Right renal cortex interstitium (tissue), 3 donors: ENCODE measurements at regions not wholly inside any gene's neighbourhood (a gene's known extent, or its start where the extent isn't known, plus 50 kb on each side); places are given as distances from the start of the nearest gene placed in this dataset.
A peak's percentile ranks its signal among the peaks of the same experiment; 100 is the strongest.

Experiments
- DNase-seq, 3 donors: peaks; one replicate each; pipeline ENCODE4 v3.0.0-alpha.2; 2013; ENCODE audit warnings: low read depth in 3 of 3, low spot score in 2 of 3

DNA sequence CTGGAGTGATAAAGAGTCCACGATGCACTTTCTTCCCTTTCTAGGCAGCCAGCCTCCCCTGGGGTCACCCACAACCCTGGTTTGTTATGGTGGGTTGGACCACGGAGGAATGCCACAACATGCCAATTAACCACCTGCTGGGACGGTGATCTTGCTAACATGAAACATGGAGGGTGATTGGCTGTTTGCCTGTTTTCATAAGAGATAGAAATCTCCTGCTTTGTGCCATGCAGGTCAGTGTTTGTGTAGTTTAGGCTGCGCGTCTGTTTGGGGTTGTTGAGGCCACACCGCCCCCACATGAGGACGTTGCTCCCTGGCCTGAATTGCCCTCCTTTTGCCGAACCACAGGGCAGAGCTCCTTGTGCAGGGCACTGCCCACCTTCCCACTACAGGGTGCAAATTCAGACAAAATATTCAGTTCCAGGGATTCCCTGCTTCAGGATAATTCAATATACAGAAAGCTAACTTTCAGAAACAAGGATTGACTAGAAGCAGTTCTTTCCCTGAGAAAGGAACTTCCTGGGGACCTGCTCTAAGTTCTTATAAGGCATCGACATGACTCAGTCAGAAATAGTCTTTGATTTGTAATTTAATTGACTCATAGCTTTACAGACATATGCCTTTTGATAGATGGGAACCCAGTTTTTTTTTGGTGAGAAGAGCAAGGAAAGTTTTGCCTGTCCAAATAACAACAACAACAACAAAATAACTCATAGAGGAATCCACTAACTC lies 427.6 kb downstream of the GADD45G start:
- no peak for DNase-seq

DNA sequence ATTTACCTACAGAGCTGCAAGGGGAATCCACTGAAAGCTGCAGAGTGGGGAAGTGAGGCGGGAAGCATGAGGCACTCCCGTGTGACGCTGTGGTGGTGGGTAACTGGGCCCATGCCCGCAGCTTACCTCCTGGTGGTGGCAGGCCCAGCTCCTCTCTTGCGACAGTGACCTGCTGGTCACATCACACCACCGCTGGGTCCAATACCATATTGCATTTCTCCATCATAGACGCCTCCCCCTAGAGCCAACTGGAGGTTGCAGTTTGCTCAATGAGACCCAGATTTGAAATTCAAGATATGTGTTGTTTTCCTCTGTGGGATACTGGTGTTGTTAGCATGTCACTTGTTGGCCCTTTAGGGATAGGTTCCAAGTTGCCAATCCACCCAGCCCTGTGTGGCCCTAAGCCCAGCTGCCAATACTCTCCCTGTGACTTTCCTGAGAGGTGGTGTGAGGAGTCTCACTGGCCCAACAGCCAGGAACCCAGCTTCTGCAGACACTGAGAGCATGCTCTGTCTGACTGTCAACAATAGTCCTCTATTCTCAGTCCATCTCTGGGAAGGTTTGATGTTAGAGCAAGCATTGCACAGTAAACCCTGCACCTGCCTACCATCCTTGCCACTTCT lies 428.3 kb downstream of the GADD45G start:
- DNase-seq: no peak

DNA sequence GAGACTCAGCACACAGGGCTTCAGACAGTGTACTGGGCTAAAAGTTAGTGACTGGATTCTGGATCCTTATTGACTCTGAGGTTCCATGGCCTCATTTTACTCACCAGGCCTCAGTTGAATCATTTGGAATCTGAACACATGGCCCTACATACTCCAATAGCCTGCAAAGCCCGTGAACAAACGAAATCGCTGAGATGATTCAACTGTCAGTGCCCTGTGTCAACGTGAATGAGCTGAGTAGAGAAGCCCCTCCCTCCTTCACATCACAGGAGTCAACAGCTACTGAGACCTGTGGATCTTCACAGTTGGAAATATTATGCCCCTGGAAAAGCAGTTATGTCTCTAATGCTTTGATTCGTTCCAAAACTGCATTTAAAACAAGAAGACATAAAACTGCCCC lies 429.3 kb downstream of the GADD45G start:
- no peak for DNase-seq

DNA sequence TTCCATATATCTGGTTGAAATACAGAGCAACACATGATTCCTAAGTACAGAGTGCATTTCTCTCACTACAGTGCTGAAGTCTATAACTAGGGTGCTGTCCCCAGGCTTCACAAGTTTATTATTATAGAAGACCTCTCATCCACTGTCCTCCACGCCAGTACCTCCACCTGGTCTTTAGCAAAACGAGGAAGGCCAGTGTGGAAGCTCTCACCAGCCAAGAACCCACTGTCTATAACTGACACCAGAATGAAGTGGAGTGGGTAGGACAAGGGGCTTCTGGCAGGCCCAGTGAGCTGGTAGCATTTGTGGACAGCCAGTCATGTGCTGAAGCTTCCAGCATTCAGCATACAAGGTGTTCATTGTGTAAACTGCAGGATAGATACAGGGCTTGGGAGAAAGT lies 430.7 kb downstream of the GADD45G start:
- no peak for DNase-seq

DNA sequence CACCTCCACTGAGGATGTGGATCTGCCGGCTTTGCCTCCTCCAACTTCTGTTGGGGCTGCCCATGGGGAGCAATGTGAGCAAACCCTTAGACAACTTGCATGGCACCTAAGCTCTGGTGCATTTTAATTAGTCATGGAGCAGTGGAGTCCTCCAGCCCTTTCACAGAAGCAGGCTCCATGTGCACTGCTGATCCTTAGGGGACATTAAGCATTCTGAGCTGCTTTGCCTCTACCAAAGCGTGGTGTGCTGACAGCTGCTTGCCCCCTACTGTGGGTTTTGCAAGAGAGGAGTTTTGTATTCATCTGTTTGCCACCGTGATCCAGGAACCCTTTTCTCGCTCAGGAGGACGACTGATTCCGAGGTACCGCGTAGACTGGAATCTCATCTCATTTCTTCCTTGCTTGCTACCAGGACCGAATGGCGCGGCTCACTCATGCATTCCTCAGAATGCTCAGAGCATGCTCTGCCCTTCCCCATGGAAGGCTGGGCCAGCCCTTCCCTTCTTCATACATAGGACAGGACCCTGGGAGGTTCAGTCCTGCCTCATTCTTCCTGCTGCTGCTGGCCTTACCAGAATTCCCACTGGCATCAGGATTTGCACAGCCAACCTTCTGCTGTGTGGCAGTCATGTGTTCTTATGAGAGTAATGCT lies 432.5 kb downstream of the GADD45G start:
- DNase-seq: no peak

DNA sequence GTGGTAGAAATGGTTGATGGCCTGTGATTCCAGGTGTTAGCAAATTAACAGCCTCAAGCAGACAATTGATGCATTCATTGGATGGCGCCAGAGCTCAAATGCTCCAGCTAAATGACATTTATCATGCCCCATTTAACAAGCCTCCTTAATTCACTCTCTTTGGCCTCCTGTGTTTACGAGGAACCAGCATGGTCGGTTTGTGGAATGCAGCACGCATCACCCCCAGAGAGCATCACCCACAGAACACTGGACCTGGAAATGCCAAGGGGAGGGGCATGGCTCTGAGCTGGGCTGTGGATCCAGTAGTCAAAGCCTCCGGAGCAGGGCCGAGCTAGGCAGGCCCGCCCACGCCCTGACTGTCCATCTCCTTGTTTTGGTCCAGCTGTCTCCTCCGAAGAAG lies 434.0 kb downstream of the GADD45G start:
- peak in 2 of 3 donors; percentile 27 to 44 for DNase-seq

DNA sequence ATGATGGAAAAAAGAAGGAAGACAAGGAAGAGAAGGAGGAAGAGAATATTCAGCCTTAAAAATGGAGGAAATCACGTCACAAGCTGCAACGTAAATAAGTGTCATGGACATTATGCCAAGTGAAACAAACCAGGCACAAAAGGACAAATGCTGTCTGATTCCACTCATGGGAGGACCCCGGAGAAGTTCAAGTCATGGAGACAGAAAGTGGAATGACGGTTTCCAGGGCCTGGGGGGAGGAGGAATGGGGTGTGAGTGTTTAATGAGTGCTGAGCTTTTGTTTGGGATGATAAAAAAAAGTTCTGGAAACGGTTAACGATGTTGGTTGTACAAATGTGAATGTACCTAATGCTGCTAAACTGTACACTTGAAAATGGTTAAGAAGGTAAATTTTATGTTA lies 439.5 kb downstream of the GADD45G start:
- DNase-seq: no peak

DNA sequence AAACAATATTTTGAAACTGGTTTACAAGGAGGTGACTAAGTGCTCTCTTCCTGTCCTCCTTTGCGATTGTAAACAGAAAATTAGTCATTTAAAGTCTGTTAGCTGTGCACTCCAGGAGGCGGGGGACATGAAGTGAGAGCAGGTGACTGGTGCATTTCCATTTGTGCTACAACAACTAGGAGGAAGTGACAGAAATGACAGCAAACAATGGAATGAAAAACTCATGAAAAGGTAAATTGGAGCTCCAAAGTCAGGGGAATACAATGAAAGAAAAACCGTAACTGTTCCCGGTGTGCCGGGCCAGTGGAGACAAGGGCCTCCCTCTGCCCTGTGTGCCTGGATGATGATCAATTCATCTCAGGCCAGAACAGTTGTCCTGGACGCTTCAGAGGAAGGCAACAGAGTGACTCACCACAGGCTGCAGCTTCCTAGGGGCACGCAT lies 439.9 kb downstream of the GADD45G start:
- DNase-seq: no peak

DNA sequence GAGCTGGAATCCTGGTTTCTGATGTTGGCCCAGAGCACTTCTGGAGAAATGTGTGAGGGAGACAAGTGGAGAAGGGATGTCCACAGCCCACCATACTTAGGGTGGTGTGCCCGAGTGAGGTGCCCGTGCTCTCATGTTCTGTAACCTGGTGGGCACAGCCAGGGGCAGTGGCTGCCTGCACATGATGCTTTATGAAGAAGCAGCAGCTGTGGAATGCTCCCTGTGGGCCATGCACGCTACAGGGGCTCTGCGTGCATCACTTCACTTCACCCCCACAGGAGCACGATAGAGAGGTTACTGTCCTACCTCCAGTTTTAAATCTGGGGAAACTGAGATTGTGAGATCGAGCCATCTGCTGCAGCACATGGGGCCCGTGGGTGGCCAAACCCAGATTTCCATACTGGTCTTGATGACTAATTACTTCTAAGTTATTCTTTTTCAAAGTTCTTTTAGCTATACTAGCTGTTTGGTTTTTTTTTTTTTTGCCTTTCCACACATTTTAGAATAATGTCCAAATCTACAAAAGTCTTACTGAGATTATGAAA lies 441.6 kb downstream of the GADD45G start:
- no peak for DNase-seq

DNA sequence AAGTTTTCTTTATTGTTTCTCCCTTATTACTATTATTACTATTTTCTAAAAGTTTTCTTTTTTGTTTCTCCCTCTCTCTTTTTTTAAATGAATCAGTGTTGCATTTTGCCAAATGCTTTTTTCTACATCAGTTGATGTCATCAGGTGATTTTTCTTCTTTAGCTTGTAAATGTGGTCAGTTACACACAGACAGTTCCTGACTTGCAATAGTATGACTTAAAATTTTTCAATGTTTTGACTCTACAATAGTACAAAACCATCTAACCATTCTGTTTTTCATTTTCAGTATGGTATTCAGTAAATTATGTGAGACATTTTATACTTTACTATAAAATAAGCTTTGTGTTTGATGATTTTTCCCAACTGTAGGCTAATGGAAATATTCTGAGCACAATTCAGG lies 443.0 kb downstream of the GADD45G start:
- no peak for DNase-seq

DNA sequence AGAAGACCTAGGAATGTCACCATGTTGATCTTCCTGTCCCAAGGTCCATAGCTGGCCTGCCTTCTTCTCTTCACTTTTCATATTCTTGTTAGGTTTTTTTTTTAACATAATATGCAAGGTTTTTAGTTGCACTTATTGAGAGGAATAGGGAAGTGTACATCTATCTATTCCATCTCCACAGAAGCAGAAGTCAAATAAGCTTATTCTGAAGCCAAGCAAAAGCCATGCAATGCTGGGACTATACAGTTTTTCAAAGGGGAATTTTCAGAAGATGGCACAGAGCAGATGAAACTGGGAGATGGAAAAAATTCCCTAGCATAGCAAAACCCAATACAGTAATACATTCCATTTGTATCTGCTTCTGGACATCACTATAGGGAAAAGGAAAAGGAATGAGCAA lies 447.6 kb downstream of the GADD45G start:
- no peak for DNase-seq

DNA sequence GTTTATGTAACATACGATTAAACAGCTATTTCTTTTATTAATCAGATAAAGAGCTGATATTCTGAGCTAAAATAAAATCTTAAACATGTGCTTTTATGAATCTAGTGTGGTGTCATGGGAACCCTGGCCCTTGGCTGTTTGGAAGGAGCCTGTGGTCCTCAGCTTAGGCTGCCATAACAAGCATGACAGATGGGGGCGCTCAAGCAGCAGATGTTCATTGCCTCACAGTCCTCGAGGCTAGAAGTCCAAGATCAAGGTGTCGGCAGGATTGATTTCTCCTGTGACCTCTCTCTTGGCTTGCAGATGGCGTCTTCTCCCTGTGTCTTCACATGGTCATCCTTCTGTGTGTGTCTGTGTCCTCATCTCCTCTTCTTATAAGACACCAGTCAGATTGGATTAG lies 448.2 kb downstream of the GADD45G start:
- DNase-seq: no peak

DNA sequence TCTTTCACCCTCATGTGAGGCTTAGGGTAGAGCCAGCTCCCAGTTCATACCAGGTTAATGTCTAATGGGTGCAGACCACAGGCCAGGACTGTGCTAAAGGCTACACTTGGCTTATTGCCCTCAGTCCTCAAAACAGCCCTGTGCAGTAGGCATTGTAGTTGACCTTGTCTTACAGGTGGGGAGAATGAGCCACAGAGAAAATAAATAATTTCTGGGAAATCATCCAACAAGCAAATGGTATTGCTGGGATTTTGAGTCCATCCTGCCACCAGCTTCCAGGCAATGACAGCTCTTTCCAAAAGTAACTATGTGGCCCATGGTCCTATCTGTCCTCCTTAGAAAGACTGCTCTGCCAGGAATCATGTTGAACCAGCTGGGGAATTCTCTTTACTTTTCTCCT lies 450.0 kb downstream of the GADD45G start:
- DNase-seq: no peak

DNA sequence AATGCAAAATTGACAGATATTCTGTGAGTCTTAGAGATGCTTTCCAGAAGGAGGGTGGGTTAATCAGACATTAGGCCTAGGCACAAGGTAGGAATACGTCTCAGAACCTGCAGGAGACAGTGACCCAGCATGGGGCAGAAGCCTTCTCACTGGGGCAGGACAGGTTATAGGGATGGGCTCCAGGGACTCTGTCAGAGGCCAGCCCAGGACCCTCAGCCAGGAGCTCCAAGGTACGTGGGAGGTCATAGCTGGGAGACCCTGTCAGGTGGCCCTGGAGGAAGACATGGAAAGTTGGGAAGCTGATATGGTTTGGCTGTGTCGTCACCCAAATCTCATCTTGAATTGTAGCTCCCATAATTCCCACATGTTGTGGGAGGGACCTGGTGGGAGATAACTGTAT lies 450.4 kb downstream of the GADD45G start:
- DNase-seq: no peak

DNA sequence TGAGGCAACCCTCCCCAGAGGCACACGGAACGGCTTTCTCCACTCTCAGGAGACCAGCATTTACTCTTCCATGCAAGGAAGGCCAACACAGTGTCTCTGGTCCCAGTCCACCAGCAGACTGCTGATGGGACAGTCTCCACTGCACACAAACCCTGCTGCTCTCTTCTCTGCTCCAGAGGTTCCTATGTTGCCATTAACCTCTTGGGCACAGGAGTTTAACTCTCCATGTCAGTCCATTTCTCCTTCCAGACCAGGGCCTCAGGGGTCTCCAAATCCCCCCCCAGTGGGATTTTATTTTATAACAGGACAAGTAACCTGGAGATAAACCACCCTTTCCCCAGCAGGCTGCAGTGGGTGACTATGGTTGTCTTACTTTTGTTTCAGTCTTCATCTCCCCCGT lies 452.5 kb downstream of the GADD45G start:
- DNase-seq: no peak

DNA sequence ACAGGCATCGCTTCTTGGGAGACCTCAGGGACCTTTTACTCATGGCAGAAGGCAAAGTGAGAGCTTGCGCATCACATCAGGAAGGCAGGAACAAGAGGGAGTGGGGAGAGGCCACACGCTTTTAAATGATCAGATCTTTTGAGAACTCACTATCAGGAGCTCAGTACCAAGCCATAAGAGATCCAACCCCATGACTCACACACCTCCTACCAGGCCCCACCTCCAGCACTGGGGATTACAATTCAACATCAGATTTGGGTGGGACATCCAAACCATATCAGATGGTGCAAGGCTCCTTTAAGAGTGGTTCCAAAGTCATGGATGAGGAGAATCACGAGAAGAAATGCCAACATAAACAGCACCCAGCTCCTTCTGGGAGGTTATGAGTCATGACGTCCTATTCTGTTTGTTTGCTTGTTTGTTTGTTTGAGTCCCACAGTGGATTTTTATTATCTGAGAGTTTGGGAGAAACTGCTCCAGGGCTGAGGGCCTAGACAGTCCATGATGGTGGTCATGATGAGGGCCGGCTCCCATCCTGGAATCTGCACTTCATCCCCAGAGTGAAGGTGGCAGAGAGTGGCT lies 453.5 kb downstream of the GADD45G start:
- no peak for DNase-seq

DNA sequence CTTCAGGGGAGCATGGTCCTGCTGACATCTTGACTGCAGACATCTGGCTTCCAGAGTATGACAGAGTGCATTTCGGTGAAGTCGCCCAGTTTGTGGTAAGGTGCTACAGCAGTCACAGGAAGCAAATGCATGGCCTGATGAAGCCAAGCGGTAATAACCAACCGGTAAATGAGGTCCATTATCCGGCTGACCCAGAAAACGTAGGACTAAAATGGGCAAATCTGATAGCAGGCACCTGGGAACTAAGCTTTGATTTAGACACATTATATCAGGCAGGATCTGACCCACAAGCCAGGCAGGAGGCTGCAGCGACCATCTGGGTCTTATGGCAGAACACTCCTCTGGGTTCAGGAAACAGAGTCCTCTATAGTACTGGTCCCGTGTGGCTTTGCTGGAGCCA lies 454.6 kb downstream of the GADD45G start:
- DNase-seq: no peak

DNA sequence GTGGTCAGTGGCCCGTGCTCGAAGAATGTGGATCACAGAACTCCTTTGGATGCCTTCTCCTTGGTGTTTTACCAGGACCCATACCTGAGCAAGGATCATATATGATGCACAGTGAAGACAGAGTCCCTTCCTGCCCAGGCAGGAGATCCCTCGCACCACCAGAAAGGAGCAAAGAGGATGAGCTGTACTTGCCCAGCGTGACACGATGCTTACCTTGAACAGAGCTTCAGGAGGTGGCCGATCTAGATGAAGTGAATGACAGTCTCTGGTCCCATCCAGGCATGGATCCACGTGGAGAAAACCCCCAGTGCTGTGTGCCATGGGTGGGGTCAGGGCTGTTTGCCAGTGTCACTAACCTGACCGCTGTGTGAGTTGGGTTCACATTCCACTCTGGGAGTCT lies 455.4 kb downstream of the GADD45G start:
- DNase-seq: no peak

DNA sequence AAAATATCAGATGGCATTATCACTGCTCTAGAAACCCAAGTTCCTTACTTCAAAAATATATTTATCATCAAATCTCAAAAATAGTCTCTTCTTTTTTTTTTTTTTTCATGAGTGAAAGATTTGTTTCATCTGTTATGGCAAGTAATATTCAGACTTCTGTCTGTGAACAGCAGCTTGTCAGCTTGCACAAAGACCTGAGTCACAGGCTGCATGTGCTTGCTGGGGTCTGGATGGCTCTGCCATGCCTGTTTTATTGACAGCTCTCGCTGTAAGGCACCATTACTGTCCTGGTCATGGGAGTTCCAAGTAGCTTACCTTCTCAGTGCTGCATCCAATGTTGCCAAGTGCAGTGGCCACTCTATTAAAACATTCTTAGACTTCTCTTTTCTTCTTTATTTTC lies 456.4 kb downstream of the GADD45G start:
- DNase-seq: no peak

DNA sequence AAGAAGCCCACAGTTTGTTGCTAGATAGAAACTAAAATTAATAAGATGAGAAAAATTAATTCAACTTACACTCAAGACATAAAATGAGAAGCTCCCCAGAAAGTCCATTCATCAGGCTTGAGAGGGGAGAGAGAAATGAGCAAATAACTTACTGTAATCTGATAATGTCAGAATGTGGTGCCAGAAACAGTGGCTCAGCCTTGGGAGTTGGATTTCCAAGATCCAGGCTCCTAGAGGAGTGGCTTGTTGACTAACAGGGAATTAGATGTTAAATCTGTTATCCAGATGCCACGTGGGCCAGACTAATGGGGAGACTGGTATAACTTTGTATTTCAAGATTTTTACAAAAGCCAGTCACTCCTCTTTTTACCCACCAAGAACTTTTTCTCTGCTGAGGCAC lies 458.2 kb downstream of the GADD45G start:
- no peak for DNase-seq

DNA sequence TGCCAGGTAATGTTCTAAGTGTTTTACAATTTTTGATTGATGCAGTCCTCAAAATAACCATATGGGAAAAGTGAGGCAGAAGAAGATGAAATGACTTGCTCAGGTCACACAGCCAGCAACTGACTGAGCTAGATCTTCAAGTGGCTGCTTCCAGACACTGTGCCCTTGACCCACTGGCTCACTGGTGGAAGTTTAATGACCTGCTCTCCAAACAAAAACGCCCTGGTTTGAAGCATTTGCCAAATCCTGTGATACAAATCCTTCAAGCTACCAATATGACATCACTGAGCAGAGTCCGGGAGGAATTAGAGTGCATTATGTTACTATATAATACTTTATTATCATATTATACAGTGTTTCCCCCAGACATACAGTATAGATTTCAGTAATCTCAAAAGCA lies 459.4 kb downstream of the GADD45G start:
- DNase-seq: no peak

DNA sequence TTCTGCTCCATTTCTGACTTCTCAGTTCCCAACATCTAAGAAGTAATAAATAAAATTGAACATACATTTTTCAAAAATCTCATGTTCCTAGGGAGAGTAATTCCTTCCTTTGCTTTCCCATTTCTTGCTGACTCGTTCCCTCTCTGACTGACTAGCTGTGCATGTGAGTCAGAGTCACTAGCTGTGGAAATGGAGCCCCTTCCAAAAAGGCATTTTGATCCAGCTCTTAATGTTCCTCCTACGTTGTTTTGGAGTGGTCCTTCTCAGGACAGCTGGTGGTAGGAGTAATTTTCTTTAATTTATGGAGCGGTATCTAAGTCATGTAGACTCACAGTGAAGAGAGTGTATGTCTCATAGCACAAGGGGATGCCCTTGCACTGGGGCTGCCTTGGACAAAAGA lies 460.2 kb downstream of the GADD45G start:
- DNase-seq: no peak
